H54 (cell line): ENCODE measurements at regions not wholly inside any gene's neighbourhood (a gene's known extent, or its start where the extent isn't known, plus 50 kb on each side); places are given as distances from the start of the nearest gene placed in this dataset.
A peak's percentile ranks its signal among the peaks of the same experiment; 100 is the strongest.
"Not testable (repeated sequence)": the region's sequence is repeated elsewhere in the genome, so short reads cannot be mapped to it uniquely, and the experiment has no call there.

Experiments
- DNase-seq: peaks from one replicate; pipeline ENCODE4 v3.0.0; 2011; ENCODE audit warnings: low spot score, mixed read lengths; ENCODE audit not compliant: insufficient read length
- FAIRE-seq: peaks from 3 replicates; lab custom pipeline; 2011; peaks lifted over from hg19 to GRCh38; lab: Jason Lieb, UNC
- POLR2A ChIP-seq: IDR thresholded peaks from 2 replicates; pipeline ENCODE4 v1.6.1; 2011; ENCODE audit warnings: low read depth, mild to moderate bottlenecking, low read length

DNA sequence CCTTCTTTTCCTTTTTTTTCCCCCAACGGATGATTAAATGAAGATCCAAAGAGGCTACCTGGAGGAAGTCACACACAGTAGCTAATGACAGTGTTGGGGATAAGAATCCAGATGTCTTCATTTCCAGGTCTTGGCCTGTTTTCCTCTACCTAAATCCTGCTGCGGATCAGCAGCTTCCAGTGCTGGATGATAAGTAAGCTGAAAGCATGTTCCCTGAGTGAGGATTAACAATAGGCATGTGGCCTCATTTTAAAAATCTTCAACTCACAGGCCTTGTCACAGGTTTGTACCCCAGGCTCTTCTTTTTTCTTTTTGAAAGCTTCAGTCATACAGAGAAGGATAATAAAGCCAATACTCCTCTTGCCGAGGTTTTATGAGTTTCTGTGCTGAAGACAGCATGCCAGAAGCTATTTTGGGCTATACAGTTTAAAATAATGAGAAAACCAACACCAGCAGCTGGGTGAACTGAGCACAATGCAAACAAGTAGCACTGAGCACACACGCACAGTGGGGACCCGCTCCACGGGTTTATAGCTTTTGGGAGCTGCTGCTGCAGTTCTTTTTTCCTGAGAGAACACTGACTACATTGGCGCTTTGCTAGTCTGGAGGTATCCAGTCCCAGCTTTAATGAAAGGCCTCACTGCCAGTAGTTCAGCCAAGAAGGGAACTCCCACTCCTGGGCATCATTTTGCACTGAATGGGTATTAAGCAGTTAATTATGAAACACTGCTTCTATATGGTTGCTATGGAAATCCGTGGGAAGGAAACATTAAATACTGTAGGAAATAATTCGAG is 184.2 kb upstream of the CTSO start:
- FAIRE-seq (no peak), DNase-seq (no peak)
- no peak for TF ChIP-seq POLR2A

DNA sequence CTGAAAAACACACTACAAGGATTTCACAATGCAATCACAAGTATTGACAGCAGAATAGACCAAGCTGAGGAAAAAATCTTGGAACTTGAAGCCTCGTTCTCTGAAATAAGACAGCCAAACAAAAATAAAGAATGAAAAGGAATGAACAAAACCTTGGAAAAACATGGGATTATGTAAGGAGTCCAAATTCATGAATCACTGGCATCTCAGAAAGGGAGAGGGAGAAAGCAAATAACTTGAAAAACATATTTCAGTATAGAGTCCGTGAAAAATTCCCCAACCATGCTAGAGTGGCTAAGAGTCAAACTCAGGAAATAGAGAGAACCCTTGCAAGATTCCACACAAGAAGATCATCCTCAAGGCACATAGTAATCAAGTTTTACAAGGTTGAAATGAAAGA is 178.5 kb upstream of the CTSO start:
- TF ChIP-seq POLR2A: no peak
- FAIRE-seq: no peak
- no peak for DNase-seq

- FAIRE-seq: no peak
- no peak for TF ChIP-seq POLR2A
- no peak for DNase-seq
Measured at GRCh38 chr4:156128616-156129015, 174.9 kb upstream of the CTSO start.

- no peak for FAIRE-seq
- TF ChIP-seq POLR2A: no peak
Measured at GRCh38 chr4:156118507-156119220, 165.0 kb upstream of the CTSO start.

DNA sequence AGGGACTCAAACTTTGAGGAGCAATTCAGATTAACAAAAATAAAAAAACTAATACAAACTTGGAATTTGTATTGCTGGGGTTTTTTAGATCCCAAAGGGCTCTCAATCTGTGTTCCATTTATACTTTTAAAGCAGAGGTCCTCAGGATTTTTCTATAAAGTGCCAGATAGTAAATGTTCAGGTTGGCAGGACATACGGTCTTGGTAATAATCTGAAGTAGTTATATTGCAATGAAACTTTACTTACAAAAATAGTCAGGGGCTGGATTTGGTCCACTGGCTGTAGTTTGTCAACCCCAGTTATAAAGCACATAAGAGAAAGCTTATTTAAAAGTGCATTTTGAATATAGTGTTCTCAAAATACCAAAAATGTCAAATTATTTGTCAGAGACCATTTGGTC is 164.1 kb upstream of the CTSO start:
- no peak for TF ChIP-seq POLR2A
- FAIRE-seq: no peak

More at GRCh38 chr4:156118507-156119220, 165.0 kb upstream of the CTSO start:
- DNase-seq: no peak

GRCh38 chr4:156116991-156117390 is 163.3 kb upstream of the CTSO start:
- DNase-seq (no peak), FAIRE-seq (no peak)
- TF ChIP-seq POLR2A: no peak

More for the DNA sequence above, 164.1 kb upstream of the CTSO start:
- no peak for DNase-seq

DNA sequence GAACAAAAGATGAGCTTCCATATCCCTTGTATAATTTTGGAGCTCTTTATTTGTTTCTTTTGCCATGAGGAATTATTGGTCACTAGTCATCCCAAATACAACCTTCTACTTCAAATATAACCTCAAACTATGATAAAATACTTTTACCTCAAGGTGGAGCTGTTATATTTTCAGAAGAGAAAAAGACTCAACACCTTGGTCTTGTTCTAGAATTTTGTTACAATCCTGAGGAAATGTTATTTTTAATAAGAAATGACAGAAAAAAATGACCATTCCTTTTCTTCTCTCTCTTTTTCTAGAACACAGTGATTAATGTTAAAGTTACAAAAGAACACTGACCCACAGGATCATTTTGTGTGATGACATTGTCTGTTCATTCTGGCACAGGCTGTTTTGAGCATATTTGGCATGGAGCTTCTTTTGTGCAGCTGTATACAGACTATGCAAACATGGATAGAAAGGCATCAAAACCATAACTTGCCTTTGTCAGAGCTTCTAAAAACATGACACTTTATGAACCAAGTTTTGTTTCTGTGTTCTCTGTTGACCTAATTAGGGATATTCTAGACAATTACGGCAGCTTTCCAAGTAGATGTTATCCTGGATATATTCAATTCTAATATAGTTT is 159.6 kb upstream of the CTSO start:
- peak; percentile 20 for FAIRE-seq
- no peak for DNase-seq
- no peak for TF ChIP-seq POLR2A

- DNase-seq (no peak), FAIRE-seq (no peak)
- TF ChIP-seq POLR2A: no peak
Measured at GRCh38 chr4:156111686-156112085, 158.0 kb upstream of the CTSO start.

DNA sequence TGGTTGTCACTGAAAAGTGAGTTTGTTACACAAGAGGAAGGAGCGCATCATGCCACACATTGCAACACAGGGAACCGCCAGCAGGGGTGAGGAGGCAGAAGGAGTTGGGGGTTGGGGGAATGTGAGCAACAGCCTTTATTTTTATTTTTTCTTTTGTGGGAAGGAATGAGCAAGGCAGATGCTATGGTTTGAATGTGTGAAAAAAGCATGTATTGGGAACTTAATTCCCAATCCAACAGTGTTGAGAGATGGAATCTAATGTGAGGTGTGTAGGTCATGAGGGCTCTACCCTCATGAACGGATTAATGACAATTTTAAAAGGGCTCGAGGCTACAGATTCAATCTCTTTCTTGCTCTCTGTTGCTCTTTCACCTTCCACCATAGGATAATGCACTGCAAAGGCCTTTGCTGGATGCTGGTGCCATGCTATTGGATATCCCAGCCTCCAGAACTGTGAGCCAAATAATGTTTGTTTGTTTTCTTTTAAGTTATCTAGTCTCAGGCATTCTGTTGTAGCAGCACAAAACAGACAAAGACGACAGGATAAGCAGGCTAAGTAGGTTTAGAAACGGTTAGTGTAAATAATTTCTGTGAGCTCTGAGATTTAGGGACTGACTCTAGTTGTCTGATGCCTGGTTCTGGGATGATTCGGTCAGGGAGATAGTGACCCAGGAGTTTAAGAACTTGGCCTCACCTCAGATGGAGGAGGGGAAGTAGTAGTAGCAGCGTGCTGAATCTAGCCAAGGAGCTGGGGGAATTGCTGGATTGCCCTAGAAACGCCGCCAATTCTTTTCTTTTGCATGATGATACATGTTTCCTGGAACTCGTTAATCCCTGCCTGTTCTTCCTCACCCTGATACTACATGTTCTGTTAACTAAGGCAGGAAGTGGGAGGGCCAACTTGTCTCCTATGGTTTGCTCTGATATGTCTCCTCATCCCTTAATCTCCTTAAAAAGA is 156.6 kb upstream of the CTSO start:
- TF ChIP-seq POLR2A: no peak
- DNase-seq (no peak), FAIRE-seq (no peak)

DNA sequence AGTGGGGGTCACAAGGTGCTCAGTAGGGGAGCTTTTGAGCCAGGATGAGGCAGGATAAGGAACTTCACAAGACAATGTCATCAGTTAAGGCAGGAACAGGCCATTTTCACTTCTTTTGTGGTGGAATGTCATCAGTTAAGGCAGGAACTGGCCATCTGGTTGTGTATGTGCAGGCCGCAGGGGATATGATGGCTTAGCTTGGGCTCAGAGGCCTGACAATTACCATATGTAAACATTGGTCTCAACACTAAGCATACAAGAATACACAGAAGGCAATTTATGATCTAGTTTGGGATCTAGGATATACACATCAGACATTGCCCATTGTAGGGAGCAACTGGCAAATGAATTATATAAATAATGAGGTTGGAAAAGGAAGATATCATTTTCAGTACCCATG is 155.4 kb upstream of the CTSO start:
- not testable (repeated sequence) for DNase-seq, FAIRE-seq

DNA sequence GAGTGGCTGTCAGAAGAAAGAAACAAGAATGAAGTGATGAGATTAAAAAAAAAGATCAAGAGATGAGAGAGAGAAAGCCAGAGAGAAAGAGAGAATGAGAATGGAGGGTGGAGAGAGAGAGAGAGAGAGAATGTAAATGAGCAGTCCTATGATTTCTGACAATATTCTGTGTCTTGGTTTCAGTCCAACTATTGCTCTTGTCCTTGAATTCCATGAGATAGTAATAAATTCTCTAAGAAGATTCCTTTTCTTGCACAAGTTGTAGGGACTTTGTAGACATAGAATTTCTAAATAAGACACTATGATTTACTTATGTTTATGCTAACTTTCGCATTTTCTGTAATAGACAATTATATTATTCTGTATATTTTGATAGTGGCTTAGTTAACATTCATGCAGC is 149.6 kb upstream of the CTSO start:
- DNase-seq (no peak), FAIRE-seq (no peak)
- no peak for TF ChIP-seq POLR2A

DNA sequence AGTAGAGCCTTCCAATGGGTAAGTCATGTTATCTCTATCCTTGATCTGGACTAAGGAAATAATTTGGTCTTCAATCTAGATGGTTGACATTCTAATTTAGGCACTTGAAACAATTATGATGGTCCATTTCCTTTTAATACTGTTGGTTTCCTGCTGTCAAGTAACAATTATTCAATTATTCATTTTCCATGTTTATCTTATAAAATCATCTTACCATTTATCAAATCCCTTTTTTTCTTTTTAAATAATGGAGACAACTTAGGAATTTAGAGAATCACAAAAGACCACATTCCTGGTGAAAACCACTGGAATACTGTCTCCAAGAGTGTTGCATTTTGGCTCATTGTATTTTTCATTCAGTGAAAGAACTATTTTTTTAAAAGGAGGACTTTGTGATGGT is 148.7 kb upstream of the CTSO start:
- DNase-seq (no peak), FAIRE-seq (no peak)
- TF ChIP-seq POLR2A: no peak

- no peak for DNase-seq
- no peak for TF ChIP-seq POLR2A
- no peak for FAIRE-seq
Measured at GRCh38 chr4:156101571-156101970, 147.9 kb upstream of the CTSO start.

GRCh38 chr4:156100651-156101050 is 147.0 kb upstream of the CTSO start:
- FAIRE-seq (no peak), DNase-seq (no peak)
- no peak for TF ChIP-seq POLR2A
